Naive thymus-derived CD4-positive, alpha-beta T cell (primary cell): ENCODE measurements at regions not wholly inside any gene's neighbourhood (a gene's known extent, or its start where the extent isn't known, plus 50 kb on each side); places are given as distances from the start of the nearest gene placed in this dataset.
A peak's percentile ranks its signal among the peaks of the same experiment; 100 is the strongest.

Source experiments
- ATAC-seq: fragments of 150-1000 bp; cut with Tn5 transposase; 2 replicates; pipeline ENCODE4 v1.10.0; 2021; ENCODE audit warnings: mild to moderate bottlenecking, moderate library complexity
- CTCF ChIA-PET: fragments of 350-600 bp; sonication (Branson Sonifier 250); formaldehyde crosslinking; loops from one replicate; lab custom pipeline; 2021; ENCODE audit warnings: antibody characterized with exemption; lab: Charles Lee
- POLR2A ChIA-PET: fragments of 350-600 bp; sonication (Branson Sonifier 250); formaldehyde crosslinking; loops from one replicate; lab custom pipeline; 2021; ENCODE audit warnings: antibody characterized with exemption, inconsistent platforms; lab: Charles Lee
- DNase-seq, 9 donors: peaks; one replicate each; pipeline versions ENCODE4 v3.0.0 to v3.0.0-alpha.2; 2020 to 2022; ENCODE audit warnings: mixed read lengths in 1 of 9
- H3K27ac ChIP-seq: one replicate; pipeline ENCODE4 v1.7.0; 2013; ENCODE audit warnings: mild to moderate bottlenecking, low read depth, low read length, moderate library complexity
- H3K27me3 ChIP-seq, 2 donors: one replicate each; pipeline ENCODE4 v1.7.0; 2013; ENCODE audit warnings: low read length in 2 of 2, mild to moderate bottlenecking in 2 of 2, moderate library complexity in 2 of 2; ENCODE audit not compliant: control insufficient read depth in 2 of 2, insufficient read depth in 2 of 2
- H3K36me3 ChIP-seq, 3 experiments: 1 replicate in 2 of 3; 2 replicates in 1 of 3; pipeline ENCODE4 v1.7.0; 2013; ENCODE audit warnings: low read length in 3 of 3, mild to moderate bottlenecking in 3 of 3, moderate library complexity in 1 of 3; ENCODE audit not compliant: insufficient read depth in 3 of 3, control insufficient read depth in 2 of 3
- H3K4me1 ChIP-seq, 2 donors: one replicate each; pipeline ENCODE4 v1.7.0; 2013; ENCODE audit warnings: low read length in 2 of 2, mild to moderate bottlenecking in 2 of 2, moderate library complexity in 1 of 2; ENCODE audit not compliant: control insufficient read depth in 2 of 2, insufficient read depth in 2 of 2
- H3K4me3 ChIP-seq: 2 replicates; pipeline ENCODE4 v1.7.0; 2013; ENCODE audit warnings: mild to moderate bottlenecking, low read length
- H3K9me3 ChIP-seq, 3 experiments: 1 replicate in 2 of 3; 2 replicates in 1 of 3; pipeline ENCODE4 v1.7.0; 2013; ENCODE audit warnings: low read length in 3 of 3; ENCODE audit not compliant: control insufficient read depth in 2 of 3
- H3K27ac Mint-ChIP-seq, 9 donors: one replicate each; pipeline ENCODE4 v1.8.0; 2020 to 2022; ENCODE audit warnings: mixed read lengths in 9 of 9, mild to moderate bottlenecking in 8 of 9, moderate library complexity in 5 of 9, inconsistent platforms in 2 of 9
- H3K27me3 Mint-ChIP-seq, 5 donors: one replicate each; pipeline ENCODE4 v1.8.0; 2021 to 2022; ENCODE audit warnings: mixed read lengths in 5 of 5, mild to moderate bottlenecking in 1 of 5
- H3K36me3 Mint-ChIP-seq, 5 donors: one replicate each; pipeline ENCODE4 v1.8.0; 2020 to 2022; ENCODE audit warnings: mixed read lengths in 5 of 5, mild to moderate bottlenecking in 3 of 5, inconsistent platforms in 1 of 5
- H3K4me1 Mint-ChIP-seq, 7 donors: one replicate each; pipeline ENCODE4 v1.8.0; 2020 to 2022; ENCODE audit warnings: mixed read lengths in 7 of 7, mild to moderate bottlenecking in 3 of 7, inconsistent platforms in 1 of 7
- H3K4me3 Mint-ChIP-seq, 10 donors: one replicate each; pipeline ENCODE4 v1.8.0; 2020 to 2022; ENCODE audit warnings: mild to moderate bottlenecking in 10 of 10, mixed read lengths in 10 of 10, moderate library complexity in 6 of 10, inconsistent platforms in 2 of 10
- H3K9me3 Mint-ChIP-seq, 11 donors: one replicate each; pipeline ENCODE4 v1.8.0; 2020 to 2022; ENCODE audit warnings: mixed read lengths in 11 of 11, mild to moderate bottlenecking in 4 of 11, inconsistent platforms in 1 of 11, moderate library complexity in 1 of 11
- intact Hi-C, 2 donors: fragments of 100-400 bp; cut with micrococcal nuclease; formaldehyde crosslinking; loops; one replicate each; pipeline ENCODE4 v1.15.1; 2023

- Mint-ChIP-seq H3K36me3 (no peaks in the 10 kb centered on the region), H3K27me3 (peaks cover 0 to 18% (median 13%) of the 10 kb centered on the region in 5 donors), H3K27ac (no peak overlapping the region), H3K9me3 (no peaks in the 10 kb centered on the region), H3K4me1 (peaks cover 0 to 4% (median 0%) of the 10 kb centered on the region in 7 donors), H3K4me3 (no peak overlapping the region)
- Histone ChIP-seq H3K36me3 (no peaks in the 10 kb centered on the region), H3K27ac (no peak overlapping the region), H3K27me3 (no peaks in the 10 kb centered on the region), H3K9me3 (no peaks in the 10 kb centered on the region), H3K4me1 (no peaks in the 10 kb centered on the region), H3K4me3 (no peak overlapping the region)
- POLR2A ChIA-PET = no interaction called here
- CTCF ChIA-PET = no interaction called here
- ATAC-seq (no peak), DNase-seq (no peak)
- intact Hi-C loops = no loop called here
Observed at GRCh38 chr17:27978689-27979175, 63.7 kb upstream of the NLK start.

- no peaks in the 10 kb centered on the region for H3K27me3 ChIP-seq
- ChIA-PET POLR2A (no interaction called here), CTCF (no interaction called here)
- no peaks in the 10 kb centered on the region for H3K36me3 ChIP-seq
- Mint-ChIP-seq H3K36me3 (no peaks in the 10 kb centered on the region), H3K4me1 (peaks cover 0 to 4% (median 0%) of the 10 kb centered on the region in 7 donors), H3K27me3 (peaks cover 0 to 24% (median 13%) of the 10 kb centered on the region in 5 donors), H3K9me3 (no peaks in the 10 kb centered on the region), H3K27ac (no peak overlapping the region), H3K4me3 (no peak overlapping the region)
- no peak for ATAC-seq
- no peak overlapping the region for H3K27ac ChIP-seq
- H3K4me3 ChIP-seq = no peak overlapping the region
- H3K4me1 ChIP-seq = no peaks in the 10 kb centered on the region
- DNase-seq = no peak
- no peaks in the 10 kb centered on the region for H3K9me3 ChIP-seq
- intact Hi-C loops = no loop called here
Observed at GRCh38 chr17:27980043-27980442, 62.4 kb upstream of the NLK start.

- ChIA-PET POLR2A (no interaction called here), CTCF (no interaction called here)
- Mint-ChIP-seq H3K27ac (no peak overlapping the region), H3K4me3 (no peak overlapping the region), H3K4me1 (peaks cover 0 to 9% (median 0%) of the 10 kb centered on the region in 7 donors), H3K9me3 (no peaks in the 10 kb centered on the region), H3K27me3 (peaks cover 0 to 33% (median 13%) of the 10 kb centered on the region in 5 donors), H3K36me3 (no peaks in the 10 kb centered on the region)
- Histone ChIP-seq H3K27ac (no peak overlapping the region), H3K27me3 (no peaks in the 10 kb centered on the region), H3K36me3 (no peaks in the 10 kb centered on the region), H3K4me1 (no peaks in the 10 kb centered on the region), H3K4me3 (no peak overlapping the region), H3K9me3 (no peaks in the 10 kb centered on the region)
- DNase-seq = no peak
- intact Hi-C loops = no loop called here
- ATAC-seq = no peak
Observed at GRCh38 chr17:27981978-27982377, 60.5 kb upstream of the NLK start.

GRCh38 chr17:27982688-27983087, 59.8 kb upstream of the NLK start:
- ChIA-PET CTCF (no interaction called here), POLR2A (no interaction called here)
- Histone ChIP-seq H3K4me1 (no peaks in the 10 kb centered on the region), H3K27me3 (no peaks in the 10 kb centered on the region), H3K4me3 (no peak overlapping the region), H3K36me3 (no peaks in the 10 kb centered on the region), H3K27ac (no peak overlapping the region), H3K9me3 (no peaks in the 10 kb centered on the region)
- peaks cover 0 to 33% (median 13%) of the 10 kb centered on the region in 5 donors for H3K27me3 Mint-ChIP-seq
- no peaks in the 10 kb centered on the region for H3K9me3 Mint-ChIP-seq
- ATAC-seq = no peak
- H3K27ac Mint-ChIP-seq = no peak overlapping the region
- DNase-seq = no peak
- peaks cover 0 to 9% (median 0%) of the 10 kb centered on the region in 7 donors for H3K4me1 Mint-ChIP-seq
- no peak overlapping the region for H3K4me3 Mint-ChIP-seq
- H3K36me3 Mint-ChIP-seq = no peaks in the 10 kb centered on the region
- intact Hi-C loops = no loop called here

GRCh38 chr17:27983853-27984252, 58.6 kb upstream of the NLK start:
- Histone ChIP-seq H3K4me1 (no peaks in the 10 kb centered on the region), H3K4me3 (no peak overlapping the region), H3K36me3 (no peaks in the 10 kb centered on the region), H3K27ac (no peak overlapping the region), H3K27me3 (no peaks in the 10 kb centered on the region), H3K9me3 (no peaks in the 10 kb centered on the region)
- POLR2A ChIA-PET = no interaction called here
- CTCF ChIA-PET = no interaction called here
- Mint-ChIP-seq H3K4me3 (no peak overlapping the region), H3K4me1 (peaks cover 0 to 9% (median 0%) of the 10 kb centered on the region in 7 donors), H3K27me3 (peaks cover 0 to 31% (median 12%) of the 10 kb centered on the region in 5 donors), H3K36me3 (no peaks in the 10 kb centered on the region), H3K9me3 (no peaks in the 10 kb centered on the region), H3K27ac (no peak overlapping the region)
- DNase-seq = no peak
- intact Hi-C loops = no loop called here
- ATAC-seq = no peak

- intact Hi-C loops = no loop called here
- Mint-ChIP-seq H3K27ac (no peak overlapping the region), H3K4me1 (peaks cover 0 to 9% (median 0%) of the 10 kb centered on the region in 7 donors), H3K36me3 (no peaks in the 10 kb centered on the region), H3K27me3 (peaks cover 0 to 31% (median 7%) of the 10 kb centered on the region in 5 donors), H3K9me3 (no peaks in the 10 kb centered on the region), H3K4me3 (peak overlapping the region in 1 of 10 donors; percentile 12)
- ATAC-seq (no peak), DNase-seq (no peak)
- ChIA-PET POLR2A (no interaction called here), CTCF (no interaction called here)
- Histone ChIP-seq H3K27ac (no peak overlapping the region), H3K27me3 (no peaks in the 10 kb centered on the region), H3K4me3 (no peak overlapping the region), H3K4me1 (no peaks in the 10 kb centered on the region), H3K9me3 (no peaks in the 10 kb centered on the region), H3K36me3 (no peaks in the 10 kb centered on the region)
Observed at GRCh38 chr17:27984404-27984803, 58.1 kb upstream of the NLK start.

GRCh38 chr17:27984816-27985215, 57.7 kb upstream of the NLK start:
- no peak overlapping the region for H3K4me3 ChIP-seq
- ChIA-PET POLR2A (no interaction called here), CTCF (no interaction called here)
- Mint-ChIP-seq H3K9me3 (no peaks in the 10 kb centered on the region), H3K27ac (no peak overlapping the region), H3K4me3 (peak overlapping the region in 3 of 10 donors; percentile 0 to 17 (median 12)), H3K4me1 (peaks cover 0 to 9% (median 0%) of the 10 kb centered on the region in 7 donors), H3K27me3 (peaks cover 0 to 31% (median 6%) of the 10 kb centered on the region in 5 donors), H3K36me3 (no peaks in the 10 kb centered on the region)
- no peaks in the 10 kb centered on the region for H3K27me3 ChIP-seq
- no peaks in the 10 kb centered on the region for H3K9me3 ChIP-seq
- H3K27ac ChIP-seq = no peak overlapping the region
- DNase-seq = no peak
- H3K4me1 ChIP-seq = no peaks in the 10 kb centered on the region
- ATAC-seq = no peak
- H3K36me3 ChIP-seq = no peaks in the 10 kb centered on the region
- intact Hi-C loops = no loop called here
